ENCODE measurements at regions not wholly inside any gene's neighbourhood (a gene's known extent, or its start where the extent isn't known, plus 50 kb on each side); places are given as distances from the start of the nearest gene placed in this dataset.

GRCh38 chr3:40852712-40853111 is 328.0 kb downstream of the ZNF621 start:
- TF ChIP-seq CTCF (conservative IDR thresholded peaks at IDR 0.05 in 1 of 2, IDR thresholded peaks at IDR 0.05 in 1 of 2; ENCODE audit: low read depth in 1 of 2, low read length in 2 of 2) (no peak), EZH2 (IDR thresholded peaks at IDR 0.05; ENCODE audit: low read length, missing control alignments) (no peak)

All from fibroblast of lung (primary cell).